K562 (cell line): ENCODE measurements at regions not wholly inside any gene's neighbourhood (a gene's known extent, or its start where the extent isn't known, plus 50 kb on each side); places are given as distances from the start of the nearest gene placed in this dataset.
A peak's percentile ranks its signal among the peaks of the same experiment; 100 is the strongest.

Experiments
- DLX4 ChIP-seq: fragments of 250-450 bp; sonication (Bioruptor Pico); IDR thresholded peaks from 2 replicates; pipeline ENCODE4 v1.6.1; 2021; ENCODE audit warnings: mild to moderate bottlenecking
- FUS ChIP-seq: fragments of 200-400 bp; formaldehyde crosslinking; optimal IDR thresholded peaks from 2 replicates; pipeline ENCODE3; 2017; ENCODE audit warnings: low read depth, low read length
- KAT2B ChIP-seq: IDR thresholded peaks from one replicate; pipeline ENCODE4 v1.6.1; 2012; ENCODE audit warnings: low read depth, mild to moderate bottlenecking, control low read depth, inconsistent platforms, low read length, moderate library complexity
- KDM1A ChIP-seq, 2 experiments: fragments of 450-650 bp; IDR thresholded peaks; 2 replicates each; pipeline ENCODE4 v1.6.1; 2016; ENCODE audit warnings: mild to moderate bottlenecking in 2 of 2
- KDM4B ChIP-seq, 2 experiments: fragments of 450-650 bp in 1 of 2; sonication (generic) in 1 of 2; IDR thresholded peaks; 2 replicates each; pipeline ENCODE4 v1.6.1; 2016 to 2017; ENCODE audit warnings: borderline replicate concordance in 2 of 2, antibody characterized with exemption in 1 of 2, low read depth in 1 of 2, mild to moderate bottlenecking in 1 of 2
- MITF ChIP-seq: IDR thresholded peaks from 2 replicates; pipeline ENCODE4 v1.6.1; 2014; ENCODE audit warnings: antibody characterized with exemption
- MTA2 ChIP-seq: fragments of 450-650 bp; IDR thresholded peaks from 2 replicates; pipeline ENCODE4 v1.6.1; 2016; ENCODE audit warnings: low read depth
- NELFE ChIP-seq: IDR thresholded peaks from 2 replicates; pipeline ENCODE4 v1.6.1; 2011; ENCODE audit warnings: mild to moderate bottlenecking; ENCODE audit not compliant: insufficient read depth, insufficient read length
- PHF20 ChIP-seq: fragments of 450-650 bp; IDR thresholded peaks from 2 replicates; pipeline ENCODE4 v1.6.1; 2018; ENCODE audit not compliant: partially characterized antibody
- RBFOX2 ChIP-seq: fragments of 200-400 bp; formaldehyde crosslinking; IDR thresholded peaks from 2 replicates; pipeline ENCODE4 v1.6.1; 2017; ENCODE audit warnings: low read depth, mild to moderate bottlenecking, low read length, moderate library complexity
- RREB1 ChIP-seq: fragments of 250-450 bp; sonication (Bioruptor Pico); IDR thresholded peaks from 2 replicates; pipeline ENCODE4 v1.4.0; 2020
- SP2 ChIP-seq: IDR thresholded peaks from 2 replicates; pipeline ENCODE4 v1.6.1; 2011; ENCODE audit warnings: mild to moderate bottlenecking, low read depth, low read length, moderate library complexity; ENCODE audit not compliant: poor library complexity, severe bottlenecking; ENCODE audit errors: extremely low read depth
- U2AF2 ChIP-seq: fragments of 200-400 bp; formaldehyde crosslinking; optimal IDR thresholded peaks from 2 replicates; pipeline ENCODE3; 2017; ENCODE audit warnings: low read depth, mild to moderate bottlenecking, low read length
- ZNF395 ChIP-seq: fragments of 200-800 bp; sonication (Bioruptor generic); IDR thresholded peaks from 2 replicates; pipeline ENCODE4 v1.6.1; 2017; ENCODE audit warnings: missing genetic modification characterization, missing compliant biosample characterization
- ZNF408 ChIP-seq: fragments of 250-450 bp; sonication (Bioruptor Pico); IDR thresholded peaks from 2 replicates; pipeline ENCODE4 v1.4.0; 2020; ENCODE audit warnings: low read depth, mild to moderate bottlenecking, moderate library complexity
- ZNF41 ChIP-seq: fragments of 250-450 bp; sonication (Bioruptor Pico); conservative IDR thresholded peaks from 2 replicates; pipeline ENCODE4 v1.4.0; 2020; ENCODE audit warnings: mild to moderate bottlenecking
- ZNF444 ChIP-seq: fragments of 250-450 bp; sonication (Bioruptor Pico); IDR thresholded peaks from 2 replicates; pipeline ENCODE4 v1.4.0; 2020; ENCODE audit warnings: mild to moderate bottlenecking, moderate library complexity
- ZNF511 ChIP-seq: sonication (generic); formaldehyde crosslinking; IDR thresholded peaks from 2 replicates; pipeline ENCODE4 v1.8.0; 2022; ENCODE audit warnings: mild to moderate bottlenecking, missing genetic modification reagents

- TF ChIP-seq RBFOX2 (no peak), U2AF2 (no peak), ZNF395 (CRISPR knock-in tag) (no peak), MITF (peak; percentile 49; the same call in 1 of the 2 replicates), PHF20 (no peak), ZNF444 (CRISPR knock-in tag) (no peak), RREB1 (CRISPR knock-in tag) (no peak), KDM4B (IDR thresholded peaks at IDR 0.05; ENCODE audit: borderline replicate concordance in 2 of 2, low read depth in 1 of 2) (no peak), ZNF511 (CRISPR knock-in tag) (no peak), KDM1A (IDR thresholded peaks at IDR 0.05) (peak; percentile 81 to 90; a peak in 3 of 4 replicates), DLX4 (CRISPR knock-in tag) (no peak), SP2 (no peak), FUS (no peak), ZNF408 (CRISPR knock-in tag) (no peak), KAT2B (no peak), MTA2 (no peak), NELFE (no peak), ZNF41 (CRISPR knock-in tag) (no peak)
Observed at GRCh38 chr16:8087597-8088289, 502.6 kb downstream of the TMEM114 start (continued).
